GM10266 (cell line): ENCODE measurements at regions not wholly inside any gene's neighbourhood (a gene's known extent, or its start where the extent isn't known, plus 50 kb on each side); places are given as distances from the start of the nearest gene placed in this dataset.

Source experiments
- DNase-seq: peaks from one replicate; pipeline ENCODE4 v3.0.0; 2012; ENCODE audit errors: extremely low spot score
- TF ChIP-seq, protein P1 (sequence below): IDR thresholded peaks from 2 replicates; pipeline ENCODE4 v1.5.1; 2012; ENCODE audit warnings: mild to moderate bottlenecking, low read depth; ENCODE audit not compliant: control insufficient read depth, insufficient read depth; ENCODE audit errors: missing control alignments

DNA sequence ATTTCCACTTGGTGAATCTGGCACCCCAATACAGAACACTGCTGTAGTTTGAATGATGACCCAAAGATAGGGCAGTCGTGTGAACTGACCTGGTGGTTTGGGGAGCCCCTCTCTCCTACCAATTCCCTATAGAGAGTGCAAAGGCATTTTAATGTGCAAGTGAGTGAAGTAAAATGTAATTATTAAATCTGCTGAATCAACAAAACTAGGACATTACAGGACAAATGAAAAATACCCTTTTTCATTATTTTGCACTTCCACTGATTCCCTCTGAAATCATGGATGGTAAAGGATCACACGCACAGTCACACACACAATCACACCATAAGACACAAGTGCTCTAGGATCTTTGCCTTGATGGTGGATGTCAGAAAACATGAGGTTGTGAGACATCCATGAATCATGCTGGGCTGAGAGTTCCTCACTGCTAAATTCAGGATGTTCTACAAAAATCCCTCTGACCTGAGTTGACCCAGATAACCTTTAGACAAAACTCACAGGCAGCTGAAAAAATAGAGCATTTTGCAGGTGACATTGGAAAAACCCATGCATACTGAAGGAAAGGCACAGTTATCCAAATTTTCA is 197.4 kb downstream of the FBXO15 start:
- TF ChIP-seq, protein P1, sequence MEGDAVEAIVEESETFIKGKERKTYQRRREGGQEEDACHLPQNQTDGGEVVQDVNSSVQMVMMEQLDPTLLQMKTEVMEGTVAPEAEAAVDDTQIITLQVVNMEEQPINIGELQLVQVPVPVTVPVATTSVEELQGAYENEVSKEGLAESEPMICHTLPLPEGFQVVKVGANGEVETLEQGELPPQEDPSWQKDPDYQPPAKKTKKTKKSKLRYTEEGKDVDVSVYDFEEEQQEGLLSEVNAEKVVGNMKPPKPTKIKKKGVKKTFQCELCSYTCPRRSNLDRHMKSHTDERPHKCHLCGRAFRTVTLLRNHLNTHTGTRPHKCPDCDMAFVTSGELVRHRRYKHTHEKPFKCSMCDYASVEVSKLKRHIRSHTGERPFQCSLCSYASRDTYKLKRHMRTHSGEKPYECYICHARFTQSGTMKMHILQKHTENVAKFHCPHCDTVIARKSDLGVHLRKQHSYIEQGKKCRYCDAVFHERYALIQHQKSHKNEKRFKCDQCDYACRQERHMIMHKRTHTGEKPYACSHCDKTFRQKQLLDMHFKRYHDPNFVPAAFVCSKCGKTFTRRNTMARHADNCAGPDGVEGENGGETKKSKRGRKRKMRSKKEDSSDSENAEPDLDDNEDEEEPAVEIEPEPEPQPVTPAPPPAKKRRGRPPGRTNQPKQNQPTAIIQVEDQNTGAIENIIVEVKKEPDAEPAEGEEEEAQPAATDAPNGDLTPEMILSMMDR: no peak
- DNase-seq: no peak

GRCh38 chr18:73948497-73948896 is 199.1 kb downstream of the FBXO15 start:
- DNase-seq: no peak
- TF ChIP-seq, protein P1: no peak

GRCh38 chr18:73948084-73948483 is 199.6 kb downstream of the FBXO15 start:
- no peak for DNase-seq
- TF ChIP-seq, protein P1: no peak

- no peak for DNase-seq
- TF ChIP-seq, protein P1: no peak
These were observed 200.3 kb downstream of the FBXO15 start for GRCh38 chr18:73947180-73947921.

DNA sequence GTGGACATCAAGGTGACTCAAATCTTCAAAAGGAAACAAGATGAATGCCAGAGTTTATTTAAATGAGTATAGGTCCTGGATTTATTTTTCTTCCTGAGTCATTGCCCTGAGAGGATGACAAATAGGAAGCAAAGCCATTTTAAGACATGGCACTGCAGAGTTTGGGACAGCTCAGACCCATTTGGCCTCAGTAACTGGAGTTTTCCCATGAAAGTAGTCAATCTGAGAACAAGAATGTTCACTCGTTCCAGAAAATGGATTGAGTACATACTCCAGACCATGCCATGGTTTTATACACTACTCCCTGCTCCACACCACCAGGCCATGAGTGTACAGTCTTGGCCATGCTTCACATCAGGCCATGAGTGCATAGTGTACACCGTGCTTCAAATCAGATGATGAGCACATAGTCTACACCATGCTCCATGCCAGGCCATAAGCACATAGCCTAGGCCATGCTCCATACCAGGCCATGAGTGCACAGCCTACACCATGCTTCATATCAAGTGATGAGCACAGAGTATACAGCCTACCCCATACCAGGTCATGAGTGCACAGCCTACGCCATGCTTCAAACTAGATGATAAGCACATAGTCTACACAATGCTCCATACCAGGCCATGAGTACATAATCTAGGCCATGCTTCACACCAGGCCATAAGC is 202.4 kb downstream of the FBXO15 start:
- no peak for DNase-seq

DNA sequence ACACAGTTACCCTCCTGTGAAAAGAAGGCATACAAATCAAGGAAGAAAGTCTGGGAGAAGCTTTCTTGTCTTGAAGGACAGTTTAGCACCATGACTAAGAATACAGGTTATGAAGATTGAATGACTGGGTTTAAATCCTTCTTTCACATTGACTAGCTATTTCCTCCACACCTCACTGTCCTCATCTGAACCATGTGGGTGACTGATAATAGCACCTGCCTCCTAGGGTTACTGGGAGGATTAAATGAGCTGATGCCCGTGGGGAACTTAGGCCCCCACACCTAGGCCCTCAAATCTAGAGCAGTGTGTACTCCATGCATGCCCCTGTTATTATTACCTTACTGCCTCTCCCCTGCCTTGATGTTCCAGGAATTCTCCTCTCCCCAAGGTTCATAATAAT is 202.9 kb downstream of the FBXO15 start:
- no peak for DNase-seq
- TF ChIP-seq, protein P1: no peak

More for the DNA sequence above, 202.4 kb downstream of the FBXO15 start:
- TF ChIP-seq, protein P1: no peak

DNA sequence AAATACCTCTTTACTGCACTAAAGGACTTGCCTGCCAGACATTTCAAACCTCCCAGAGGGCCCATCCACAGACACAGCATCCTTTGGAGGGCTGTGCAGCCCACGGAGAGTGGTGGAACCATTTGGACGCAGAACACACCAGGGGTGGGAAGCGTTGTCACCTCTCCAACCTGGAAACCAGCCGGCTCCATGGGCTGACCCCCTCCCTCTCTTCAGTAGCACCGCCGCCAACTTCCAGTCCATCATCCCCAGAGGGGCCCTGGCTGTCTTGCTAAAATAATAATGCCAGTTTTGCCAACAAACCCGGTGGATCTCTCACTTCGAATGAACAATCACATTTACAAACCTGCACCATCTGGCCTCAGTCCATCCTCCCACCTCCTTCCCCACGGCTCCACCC is 203.9 kb downstream of the FBXO15 start:
- DNase-seq: no peak
- TF ChIP-seq, protein P1: no peak
